Endothelial cell (in vitro differentiated cells): ENCODE measurements at regions not wholly inside any gene's neighbourhood (a gene's known extent, or its start where the extent isn't known, plus 50 kb on each side); places are given as distances from the start of the nearest gene placed in this dataset.
"Not testable (repeated sequence)": the region's sequence is repeated elsewhere in the genome, so short reads cannot be mapped to it uniquely, and the experiment has no call there.

Experiments used
- DNase-seq: peaks from one replicate; pipeline ENCODE4 v3.0.0; 2021; ENCODE audit warnings: low spot score
- H3K27ac Mint-ChIP-seq: one replicate; pipeline ENCODE4 v1.8.0; 2021; ENCODE audit warnings: mixed read lengths, inconsistent platforms; ENCODE audit not compliant: unreplicated experiment
- H3K27me3 Mint-ChIP-seq: one replicate; pipeline ENCODE4 v1.8.0; 2021; ENCODE audit warnings: mild to moderate bottlenecking, moderate library complexity, mixed read lengths, inconsistent platforms; ENCODE audit not compliant: unreplicated experiment
- H3K36me3 Mint-ChIP-seq: one replicate; pipeline ENCODE4 v1.8.0; 2021; ENCODE audit warnings: mild to moderate bottlenecking, low read depth, mixed read lengths, inconsistent platforms; ENCODE audit not compliant: unreplicated experiment
- H3K4me1 Mint-ChIP-seq: one replicate; pipeline ENCODE4 v1.8.0; 2021; ENCODE audit warnings: mild to moderate bottlenecking, mixed read lengths, inconsistent platforms; ENCODE audit not compliant: unreplicated experiment
- H3K4me3 Mint-ChIP-seq: one replicate; pipeline ENCODE4 v1.8.0; 2021; ENCODE audit warnings: mild to moderate bottlenecking, mixed read lengths, inconsistent platforms; ENCODE audit not compliant: unreplicated experiment
- H3K9me3 Mint-ChIP-seq: one replicate; pipeline ENCODE4 v1.8.0; 2021; ENCODE audit warnings: mixed read lengths, inconsistent platforms; ENCODE audit not compliant: unreplicated experiment
- TF ChIP-seq, protein P1 (sequence below): fragments of 200-600 bp; sonication (generic); IDR thresholded peaks from one replicate; pipeline ENCODE4 v1.5.0; 2021; ENCODE audit warnings: antibody characterized with exemption; ENCODE audit not compliant: unreplicated experiment

DNA sequence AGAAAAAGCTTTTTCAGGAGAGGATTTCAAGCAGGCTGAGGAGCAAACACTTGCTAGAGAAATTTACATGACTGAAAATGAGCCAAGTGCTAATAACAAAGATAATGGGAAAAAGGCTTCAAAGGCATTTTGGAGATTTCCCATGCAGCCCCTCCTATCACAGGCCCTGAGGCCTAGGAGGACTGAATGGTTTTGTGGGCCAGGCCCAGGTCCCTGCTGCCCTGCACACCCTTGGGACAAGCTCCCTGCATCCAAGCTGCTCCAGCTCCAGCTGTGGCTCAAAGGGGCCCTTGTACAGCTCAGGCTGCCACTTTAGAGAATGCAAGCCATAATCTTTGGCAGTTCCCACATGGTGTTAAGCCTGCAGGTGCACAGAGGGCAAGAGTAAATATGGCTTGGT is 154.0 kb upstream of the LMNTD1 start:
- Mint-ChIP-seq H3K4me1 (no peaks in the 10 kb centered on the region), H3K27ac (no peak overlapping the region), H3K27me3 (no peaks in the 10 kb centered on the region), H3K4me3 (no peak overlapping the region), H3K36me3 (peaks cover 12% of the 10 kb centered on the region), H3K9me3 (peaks cover 17% of the 10 kb centered on the region)
- no peak for DNase-seq
- TF ChIP-seq, protein P1, sequence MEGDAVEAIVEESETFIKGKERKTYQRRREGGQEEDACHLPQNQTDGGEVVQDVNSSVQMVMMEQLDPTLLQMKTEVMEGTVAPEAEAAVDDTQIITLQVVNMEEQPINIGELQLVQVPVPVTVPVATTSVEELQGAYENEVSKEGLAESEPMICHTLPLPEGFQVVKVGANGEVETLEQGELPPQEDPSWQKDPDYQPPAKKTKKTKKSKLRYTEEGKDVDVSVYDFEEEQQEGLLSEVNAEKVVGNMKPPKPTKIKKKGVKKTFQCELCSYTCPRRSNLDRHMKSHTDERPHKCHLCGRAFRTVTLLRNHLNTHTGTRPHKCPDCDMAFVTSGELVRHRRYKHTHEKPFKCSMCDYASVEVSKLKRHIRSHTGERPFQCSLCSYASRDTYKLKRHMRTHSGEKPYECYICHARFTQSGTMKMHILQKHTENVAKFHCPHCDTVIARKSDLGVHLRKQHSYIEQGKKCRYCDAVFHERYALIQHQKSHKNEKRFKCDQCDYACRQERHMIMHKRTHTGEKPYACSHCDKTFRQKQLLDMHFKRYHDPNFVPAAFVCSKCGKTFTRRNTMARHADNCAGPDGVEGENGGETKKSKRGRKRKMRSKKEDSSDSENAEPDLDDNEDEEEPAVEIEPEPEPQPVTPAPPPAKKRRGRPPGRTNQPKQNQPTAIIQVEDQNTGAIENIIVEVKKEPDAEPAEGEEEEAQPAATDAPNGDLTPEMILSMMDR = no peak

DNA sequence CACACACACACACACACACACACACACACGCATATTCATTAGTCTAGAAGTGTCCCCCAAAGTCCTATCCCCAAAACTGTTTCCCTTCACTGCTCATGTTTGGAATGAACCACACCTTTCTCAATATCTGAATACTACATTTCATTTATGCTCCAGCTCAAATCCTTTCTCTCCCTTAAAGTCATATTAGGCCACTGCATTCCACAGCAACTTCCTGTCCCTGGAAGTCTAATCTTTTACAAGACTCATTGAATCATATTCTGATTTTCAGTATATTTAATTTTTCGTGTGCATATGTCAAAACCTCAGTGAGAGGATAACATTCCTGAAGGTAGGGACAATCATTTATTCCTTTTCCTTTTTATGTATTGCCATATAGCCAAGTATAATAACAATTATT is 155.6 kb upstream of the LMNTD1 start:
- H3K9me3 Mint-ChIP-seq = peaks cover 17% of the 10 kb centered on the region
- peaks cover 12% of the 10 kb centered on the region for H3K36me3 Mint-ChIP-seq
- TF ChIP-seq, protein P1 = no peak
- H3K27ac Mint-ChIP-seq = no peak overlapping the region
- no peak for DNase-seq
- H3K4me1 Mint-ChIP-seq = no peaks in the 10 kb centered on the region
- H3K27me3 Mint-ChIP-seq = no peaks in the 10 kb centered on the region
- no peak overlapping the region for H3K4me3 Mint-ChIP-seq

DNA sequence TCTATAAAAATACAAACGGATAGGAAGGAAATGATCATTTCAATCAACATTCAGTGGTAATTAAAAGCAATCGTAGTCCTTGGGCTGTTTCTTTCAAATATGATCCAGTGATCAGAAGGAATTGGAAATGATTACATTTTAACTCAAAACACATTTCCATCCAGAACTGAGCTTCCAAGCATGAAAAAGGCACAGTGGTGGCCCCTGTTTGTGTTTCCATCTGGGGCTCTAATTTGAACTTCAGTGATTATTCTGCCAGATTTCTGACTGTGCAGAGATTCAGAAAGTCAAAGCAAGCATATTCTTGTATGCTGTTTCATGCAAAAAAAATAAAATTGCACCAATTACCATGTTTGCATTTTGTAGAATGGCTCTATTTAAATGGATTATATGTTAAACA is 157.0 kb upstream of the LMNTD1 start:
- H3K27ac Mint-ChIP-seq = no peak overlapping the region
- H3K36me3 Mint-ChIP-seq = peaks cover 10% of the 10 kb centered on the region
- H3K4me3 Mint-ChIP-seq = no peak overlapping the region
- TF ChIP-seq, protein P1 = no peak
- DNase-seq = no peak
- H3K27me3 Mint-ChIP-seq = no peaks in the 10 kb centered on the region
- no peaks in the 10 kb centered on the region for H3K4me1 Mint-ChIP-seq
- peaks cover 17% of the 10 kb centered on the region for H3K9me3 Mint-ChIP-seq

DNA sequence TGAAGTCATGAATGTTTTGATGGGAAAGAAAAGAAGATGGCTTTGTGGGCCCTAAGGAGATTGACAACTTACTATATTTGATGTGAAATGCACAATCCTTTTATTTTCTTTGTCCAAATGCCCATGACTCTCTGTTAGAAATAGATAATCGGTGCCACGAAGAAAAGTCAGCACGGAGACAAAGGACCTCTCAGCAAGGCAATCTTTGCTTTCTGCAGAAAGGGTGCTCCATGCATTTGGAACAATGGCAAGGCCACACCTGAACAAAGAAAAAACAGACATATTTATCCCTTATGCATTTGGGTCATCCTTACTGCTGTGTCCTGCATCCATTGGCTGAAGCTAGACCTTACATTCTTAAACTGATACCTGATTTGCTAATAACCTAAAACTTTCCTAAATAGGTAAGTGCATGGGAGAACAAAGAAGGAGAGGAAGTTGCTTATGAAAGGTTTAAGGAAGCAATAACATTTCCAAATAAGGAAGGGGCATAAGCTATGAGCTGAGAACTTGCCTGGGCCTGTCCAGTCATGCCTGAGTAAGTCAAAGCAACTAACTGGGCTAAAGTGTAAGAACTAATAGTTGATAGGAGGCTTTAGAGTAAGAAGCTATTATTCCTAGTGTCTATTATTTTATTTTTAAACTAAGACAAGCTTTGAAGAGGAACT is 158.0 kb upstream of the LMNTD1 start:
- H3K27me3 Mint-ChIP-seq = not testable (repeated sequence)

DNA sequence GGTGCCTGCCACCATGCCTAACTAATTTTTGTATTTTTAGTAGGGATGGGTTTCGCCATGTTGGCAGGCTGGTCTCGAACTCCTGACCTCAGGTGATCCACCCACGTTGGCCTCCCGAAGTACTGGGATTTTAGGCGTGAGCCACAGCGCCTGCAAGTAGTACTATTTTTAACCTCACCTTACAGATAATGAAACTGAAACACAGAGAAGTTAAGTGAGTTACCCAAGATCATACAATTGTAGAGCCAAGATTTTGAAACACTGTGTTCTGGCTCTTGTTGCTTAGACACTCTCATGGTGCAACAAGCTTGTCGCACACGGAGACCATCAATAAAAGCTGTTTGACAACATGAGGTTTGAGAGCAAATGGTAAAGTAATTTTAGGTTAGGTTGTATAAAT is 159.1 kb upstream of the LMNTD1 start:
- no peaks in the 10 kb centered on the region for H3K36me3 Mint-ChIP-seq
- H3K27me3 Mint-ChIP-seq = peaks cover 2% of the 10 kb centered on the region

More for the DNA sequence above, 158.0 kb upstream of the LMNTD1 start:
- not testable (repeated sequence) for H3K36me3 Mint-ChIP-seq, H3K4me1 Mint-ChIP-seq, H3K4me3 Mint-ChIP-seq, H3K27ac Mint-ChIP-seq, DNase-seq
- H3K9me3 Mint-ChIP-seq = peaks cover 17% of the 10 kb centered on the region

More for the DNA sequence above, 159.1 kb upstream of the LMNTD1 start:
- TF ChIP-seq, protein P1 = no peak
- no peak overlapping the region for H3K4me3 Mint-ChIP-seq
- H3K27ac Mint-ChIP-seq = no peak overlapping the region
- H3K9me3 Mint-ChIP-seq = peaks cover 12% of the 10 kb centered on the region
- no peaks in the 10 kb centered on the region for H3K4me1 Mint-ChIP-seq
- DNase-seq = no peak
